K562 (cell line): ENCODE measurements at regions not wholly inside any gene's neighbourhood (a gene's known extent, or its start where the extent isn't known, plus 50 kb on each side); places are given as distances from the start of the nearest gene placed in this dataset.

ENCODE experiments used
- TFAP4 ChIP-seq: sonication (generic); formaldehyde crosslinking; IDR thresholded peaks from 2 replicates; pipeline ENCODE4 v1.8.0; 2022; ENCODE audit warnings: missing genetic modification reagents, mild to moderate bottlenecking, moderate library complexity, borderline replicate concordance
- VEZF1 ChIP-seq: fragments of 200-800 bp; sonication (Bioruptor generic); IDR thresholded peaks from 2 replicates; pipeline ENCODE4 v1.6.1; 2017; ENCODE audit warnings: missing genetic modification characterization, missing compliant biosample characterization
- TF ChIP-seq, protein P1 (sequence below), 3 experiments: IDR thresholded peaks in 2 of 3; conservative IDR thresholded peaks in 1 of 3; 2 replicates each; pipeline ENCODE4 v1.5.1; 2011 to 2012; ENCODE audit warnings: low read length in 3 of 3, mild to moderate bottlenecking in 3 of 3, control low read depth in 2 of 3, improper control_type of control experiment in 1 of 3, inconsistent platforms in 1 of 3, low read depth in 1 of 3, mixed read lengths in 1 of 3, moderate library complexity in 1 of 3; ENCODE audit not compliant: insufficient read depth in 2 of 3

DNA sequence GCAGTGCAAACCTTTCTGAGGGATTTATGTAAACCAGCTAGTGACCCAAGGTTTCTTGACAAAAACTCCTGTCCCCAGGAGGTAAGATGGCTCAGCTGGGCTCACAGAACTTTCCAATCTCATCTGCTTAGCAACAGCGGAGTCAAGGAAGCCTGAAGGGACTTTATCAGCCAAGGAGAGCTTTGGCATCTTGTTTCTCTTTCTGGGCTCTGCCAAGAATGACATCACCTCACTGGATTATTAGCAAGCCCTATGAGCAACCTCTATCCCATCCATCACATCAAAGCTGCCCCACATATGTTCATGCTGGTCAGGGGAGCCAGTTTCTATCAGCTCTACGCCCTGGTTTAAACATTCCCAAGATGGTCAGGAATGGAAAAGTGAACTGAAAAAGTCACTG lies 461.3 kb downstream of the ENC1 start:
- TF ChIP-seq, protein P1, sequence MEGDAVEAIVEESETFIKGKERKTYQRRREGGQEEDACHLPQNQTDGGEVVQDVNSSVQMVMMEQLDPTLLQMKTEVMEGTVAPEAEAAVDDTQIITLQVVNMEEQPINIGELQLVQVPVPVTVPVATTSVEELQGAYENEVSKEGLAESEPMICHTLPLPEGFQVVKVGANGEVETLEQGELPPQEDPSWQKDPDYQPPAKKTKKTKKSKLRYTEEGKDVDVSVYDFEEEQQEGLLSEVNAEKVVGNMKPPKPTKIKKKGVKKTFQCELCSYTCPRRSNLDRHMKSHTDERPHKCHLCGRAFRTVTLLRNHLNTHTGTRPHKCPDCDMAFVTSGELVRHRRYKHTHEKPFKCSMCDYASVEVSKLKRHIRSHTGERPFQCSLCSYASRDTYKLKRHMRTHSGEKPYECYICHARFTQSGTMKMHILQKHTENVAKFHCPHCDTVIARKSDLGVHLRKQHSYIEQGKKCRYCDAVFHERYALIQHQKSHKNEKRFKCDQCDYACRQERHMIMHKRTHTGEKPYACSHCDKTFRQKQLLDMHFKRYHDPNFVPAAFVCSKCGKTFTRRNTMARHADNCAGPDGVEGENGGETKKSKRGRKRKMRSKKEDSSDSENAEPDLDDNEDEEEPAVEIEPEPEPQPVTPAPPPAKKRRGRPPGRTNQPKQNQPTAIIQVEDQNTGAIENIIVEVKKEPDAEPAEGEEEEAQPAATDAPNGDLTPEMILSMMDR (IDR thresholded peaks at IDR 0.05 in 2 of 3, conservative IDR thresholded peaks at IDR 0.05 in 1 of 3; ENCODE audit: insufficient read depth in 2 of 3, low read depth in 1 of 3, low read length in 3 of 3) = no peak
- TF ChIP-seq VEZF1 = no peak
- TF ChIP-seq TFAP4 (CRISPR knock-in tag) = no peak
